Keratinocyte (primary cell): ENCODE measurements at regions not wholly inside any gene's neighbourhood (a gene's known extent, or its start where the extent isn't known, plus 50 kb on each side); places are given as distances from the start of the nearest gene placed in this dataset.

Experiments
- CTCF ChIP-seq, 3 experiments: IDR thresholded peaks in 1 of 3; conservative IDR thresholded peaks in 1 of 3; optimal IDR thresholded peaks in 1 of 3; 2 replicates in 2 of 3; 3 replicates in 1 of 3; pipeline versions ENCODE3 to v1.5.1; 2011; ENCODE audit warnings: low read length in 3 of 3, mild to moderate bottlenecking in 3 of 3, moderate library complexity in 2 of 3, control low read depth in 1 of 3, inconsistent platforms in 1 of 3; ENCODE audit not compliant: insufficient read depth in 2 of 3; ENCODE audit errors: extremely low read depth in 1 of 3
- EZH2 ChIP-seq: IDR thresholded peaks from one replicate; pipeline ENCODE4 v1.6.1; 2012; ENCODE audit warnings: inconsistent platforms, mild to moderate bottlenecking, low read length, moderate library complexity

- TF ChIP-seq CTCF (optimal IDR thresholded peaks at IDR 0.05 in 1 of 3, IDR thresholded peaks at IDR 0.05 in 1 of 3, conservative IDR thresholded peaks at IDR 0.05 in 1 of 3; ENCODE audit: extremely low read depth in 1 of 3, insufficient read depth in 2 of 3, low read length in 3 of 3) (no peak), EZH2 (no peak)
These were observed 216.3 kb downstream of the C9orf50 start for GRCh38 chr9:129404621-129405020.
